ENCODE measurements at regions not wholly inside any gene's neighbourhood (a gene's known extent, or its start where the extent isn't known, plus 50 kb on each side); places are given as distances from the start of the nearest gene placed in this dataset.

GRCh38 chr2:173578404-173579107 is 223.9 kb downstream of the CDCA7 start:
- H3K9ac ChIP-seq (ENCODE audit: low read depth, low read length, poor library complexity, severe bottlenecking): no peak overlapping the region
- no peaks in the 10 kb centered on the region for H3K4me1 ChIP-seq (ENCODE audit: insufficient read depth, low read length, poor library complexity, severe bottlenecking)
- no peaks in the 10 kb centered on the region for H3K9me3 ChIP-seq (ENCODE audit: insufficient read depth, low read depth, low read length)
- no peak overlapping the region for H3K4me2 ChIP-seq (ENCODE audit: low read depth, low read length, poor library complexity, severe bottlenecking)
- H3K4me3 ChIP-seq (ENCODE audit: low read length, poor library complexity, severe bottlenecking): no peak overlapping the region
- no peak overlapping the region for H2AFZ ChIP-seq (ENCODE audit: low read length)
- TF ChIP-seq EZH2phosphoT487 (IDR thresholded peaks at IDR 0.05; ENCODE audit: borderline replicate concordance) (no peak), CTCF (conservative IDR thresholded peaks at IDR 0.05; ENCODE audit: low read length) (no peak)
- H3K27me3 ChIP-seq (ENCODE audit: insufficient read depth, low read length, poor library complexity, severe bottlenecking): no peaks in the 10 kb centered on the region
- H3K9me2 ChIP-seq (replicated peaks; ENCODE audit: low read depth, low read length): no peaks in the 10 kb centered on the region
- H3F3A ChIP-seq (ENCODE audit: low read depth): no peaks in the 10 kb centered on the region
- no peaks in the 10 kb centered on the region for H4K20me1 ChIP-seq (ENCODE audit: insufficient read depth, low read length, poor library complexity, severe bottlenecking)
- no peaks in the 10 kb centered on the region for H3K79me2 ChIP-seq (ENCODE audit: insufficient read depth, low read length)
- no peaks in the 10 kb centered on the region for H3K36me3 ChIP-seq (ENCODE audit: insufficient read depth, low read length)

GRCh38 chr2:173580351-173580750 is 225.7 kb downstream of the CDCA7 start:
- no peak overlapping the region for H3K9ac ChIP-seq (ENCODE audit: low read depth, low read length, poor library complexity, severe bottlenecking)
- no peaks in the 10 kb centered on the region for H3K9me2 ChIP-seq (replicated peaks; ENCODE audit: low read depth, low read length)
- no peaks in the 10 kb centered on the region for H3K4me1 ChIP-seq (ENCODE audit: insufficient read depth, low read length, poor library complexity, severe bottlenecking)
- H3K36me3 ChIP-seq (ENCODE audit: insufficient read depth, low read length): no peaks in the 10 kb centered on the region
- H3K4me3 ChIP-seq (ENCODE audit: low read length, poor library complexity, severe bottlenecking): no peak overlapping the region
- no peak overlapping the region for H3K4me2 ChIP-seq (ENCODE audit: low read depth, low read length, poor library complexity, severe bottlenecking)
- no peaks in the 10 kb centered on the region for H3F3A ChIP-seq (ENCODE audit: low read depth)
- no peaks in the 10 kb centered on the region for H4K20me1 ChIP-seq (ENCODE audit: insufficient read depth, low read length, poor library complexity, severe bottlenecking)
- H3K79me2 ChIP-seq (ENCODE audit: insufficient read depth, low read length): no peaks in the 10 kb centered on the region
- no peak overlapping the region for H2AFZ ChIP-seq (ENCODE audit: low read length)
- TF ChIP-seq EZH2phosphoT487 (IDR thresholded peaks at IDR 0.05; ENCODE audit: borderline replicate concordance) (no peak), CTCF (conservative IDR thresholded peaks at IDR 0.05; ENCODE audit: low read length) (no peak)
- H3K27me3 ChIP-seq (ENCODE audit: insufficient read depth, low read length, poor library complexity, severe bottlenecking): no peaks in the 10 kb centered on the region
- no peaks in the 10 kb centered on the region for H3K9me3 ChIP-seq (ENCODE audit: insufficient read depth, low read depth, low read length)

- Histone ChIP-seq H3F3A (ENCODE audit: low read depth) (no peaks in the 10 kb centered on the region), H3K79me2 (ENCODE audit: insufficient read depth, low read length) (no peaks in the 10 kb centered on the region), H3K9ac (ENCODE audit: low read depth, low read length, poor library complexity, severe bottlenecking) (no peak overlapping the region), H3K9me2 (replicated peaks; ENCODE audit: low read depth, low read length) (no peaks in the 10 kb centered on the region), H3K36me3 (ENCODE audit: insufficient read depth, low read length) (no peaks in the 10 kb centered on the region), H3K9me3 (ENCODE audit: insufficient read depth, low read depth, low read length) (no peaks in the 10 kb centered on the region), H3K27me3 (ENCODE audit: insufficient read depth, low read length, poor library complexity, severe bottlenecking) (no peaks in the 10 kb centered on the region), H3K4me2 (ENCODE audit: low read depth, low read length, poor library complexity, severe bottlenecking) (no peak overlapping the region), H4K20me1 (ENCODE audit: insufficient read depth, low read length, poor library complexity, severe bottlenecking) (no peaks in the 10 kb centered on the region), H3K4me1 (ENCODE audit: insufficient read depth, low read length, poor library complexity, severe bottlenecking) (no peaks in the 10 kb centered on the region), H3K4me3 (ENCODE audit: low read length, poor library complexity, severe bottlenecking) (no peak overlapping the region), H2AFZ (ENCODE audit: low read length) (no peak overlapping the region)
- TF ChIP-seq CTCF (conservative IDR thresholded peaks at IDR 0.05; ENCODE audit: low read length): no peak
- no peak for TF ChIP-seq EZH2phosphoT487 (IDR thresholded peaks at IDR 0.05; ENCODE audit: borderline replicate concordance)
Observed at GRCh38 chr2:173580956-173581355, 226.3 kb downstream of the CDCA7 start.
